Activated T-cell treated with anti-CD3 and anti-CD28 coated beads, Interleukin-2, amount 50 U/mL, for 4 hours (primary cell): ENCODE measurements at regions not wholly inside any gene's neighbourhood (a gene's known extent, or its start where the extent isn't known, plus 50 kb on each side); places are given as distances from the start of the nearest gene placed in this dataset.

ENCODE experiments used
- ATAC-seq, 2 donors: fragments of 200-7000 bp; cut with Tn5 transposase; one replicate each; pipeline ENCODE4 v1.10.0; 2021
- DNase-seq: peaks from one replicate; pipeline ENCODE4 v3.0.0-alpha.2; 2020
- H3K27me3 Mint-ChIP-seq: one replicate; pipeline ENCODE4 v1.8.0; 2021; ENCODE audit warnings: low read depth, mixed read lengths
- H3K36me3 Mint-ChIP-seq: one replicate; pipeline ENCODE4 v1.8.0; 2022; ENCODE audit warnings: mixed read lengths; ENCODE audit not compliant: insufficient read depth
- H3K4me1 Mint-ChIP-seq: one replicate; pipeline ENCODE4 v1.8.0; 2021; ENCODE audit warnings: low read depth, mixed read lengths
- H3K4me3 Mint-ChIP-seq: one replicate; pipeline ENCODE4 v1.8.0; 2021; ENCODE audit warnings: mild to moderate bottlenecking, moderate library complexity, mixed read lengths
- H3K9me3 Mint-ChIP-seq: one replicate; pipeline ENCODE4 v1.8.0; 2021; ENCODE audit warnings: mixed read lengths

- Mint-ChIP-seq H3K36me3 (no peaks in the 10 kb centered on the region), H3K4me3 (no peak overlapping the region), H3K27me3 (no peaks in the 10 kb centered on the region), H3K4me1 (no peaks in the 10 kb centered on the region), H3K9me3 (no peaks in the 10 kb centered on the region)
- no peak for DNase-seq
- no peak for ATAC-seq
Measured at GRCh38 chr6:22008248-22008836, 288.5 kb downstream of the PRL start.

DNA sequence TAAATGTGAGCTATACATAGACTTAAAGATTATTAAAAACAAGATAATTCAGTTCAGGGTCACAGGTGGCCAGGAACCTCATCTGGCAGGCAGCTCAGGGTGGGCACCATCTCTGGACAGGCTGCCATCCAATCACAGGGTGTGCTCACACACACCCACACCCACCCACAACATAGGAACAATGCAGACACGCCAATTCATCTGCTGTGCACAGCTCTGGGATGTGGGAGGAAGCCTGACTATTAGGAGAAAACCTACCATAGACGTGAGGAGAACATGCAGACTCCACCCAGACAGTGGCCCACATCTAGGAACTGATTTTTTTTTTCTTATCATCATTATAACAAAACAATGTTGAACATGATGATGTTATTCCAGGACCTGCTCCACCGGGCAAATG, 286.7 kb downstream of the PRL start:
- Mint-ChIP-seq H3K36me3 (no peaks in the 10 kb centered on the region), H3K4me1 (no peaks in the 10 kb centered on the region), H3K27me3 (no peaks in the 10 kb centered on the region), H3K4me3 (no peak overlapping the region), H3K9me3 (no peaks in the 10 kb centered on the region)
- ATAC-seq (no peak), DNase-seq (no peak)

DNA sequence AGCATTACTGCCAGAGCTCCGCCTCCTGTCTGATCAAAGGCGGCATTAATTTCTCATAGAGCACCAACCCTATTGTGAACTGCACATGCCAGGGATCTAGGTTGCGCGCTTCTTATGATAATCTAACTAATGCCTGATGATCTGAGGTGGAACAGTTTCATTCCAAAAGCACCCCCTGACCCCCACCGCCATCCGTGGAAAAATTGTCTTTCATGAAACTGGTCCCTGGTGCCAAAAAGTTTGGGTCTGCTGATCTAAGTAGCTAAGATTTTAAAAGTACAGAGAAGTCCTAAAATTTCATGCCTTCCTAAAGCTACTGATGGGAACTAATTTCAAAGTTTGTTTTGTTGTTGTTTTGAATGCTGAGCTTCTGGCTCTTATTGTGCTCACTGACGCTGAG, 281.6 kb downstream of the PRL start:
- H3K4me3 Mint-ChIP-seq: no peak overlapping the region
- no peaks in the 10 kb centered on the region for H3K27me3 Mint-ChIP-seq
- ATAC-seq: no peak
- no peak for DNase-seq
- no peaks in the 10 kb centered on the region for H3K9me3 Mint-ChIP-seq
- H3K36me3 Mint-ChIP-seq: no peaks in the 10 kb centered on the region
- no peaks in the 10 kb centered on the region for H3K4me1 Mint-ChIP-seq

- H3K36me3 Mint-ChIP-seq: no peaks in the 10 kb centered on the region
- H3K4me1 Mint-ChIP-seq: no peaks in the 10 kb centered on the region
- H3K27me3 Mint-ChIP-seq: no peaks in the 10 kb centered on the region
- H3K9me3 Mint-ChIP-seq: no peaks in the 10 kb centered on the region
- DNase-seq (no peak), ATAC-seq (no peak)
- H3K4me3 Mint-ChIP-seq: no peak overlapping the region
Measured at GRCh38 chr6:22015944-22016343, 280.9 kb downstream of the PRL start.

- H3K4me3 Mint-ChIP-seq: no peak overlapping the region
- no peak for ATAC-seq
- DNase-seq: no peak
- H3K4me1 Mint-ChIP-seq: no peaks in the 10 kb centered on the region
- peaks cover 4% of the 10 kb centered on the region for H3K9me3 Mint-ChIP-seq
- H3K36me3 Mint-ChIP-seq: no peaks in the 10 kb centered on the region
- no peaks in the 10 kb centered on the region for H3K27me3 Mint-ChIP-seq
Measured at GRCh38 chr6:22017272-22017671, 279.6 kb downstream of the PRL start.

- peaks cover 9% of the 10 kb centered on the region for H3K9me3 Mint-ChIP-seq
- no peaks in the 10 kb centered on the region for H3K36me3 Mint-ChIP-seq
- DNase-seq (no peak), ATAC-seq (no peak)
- H3K27me3 Mint-ChIP-seq: no peaks in the 10 kb centered on the region
- H3K4me1 Mint-ChIP-seq: no peaks in the 10 kb centered on the region
- no peak overlapping the region for H3K4me3 Mint-ChIP-seq
Measured at GRCh38 chr6:22017766-22018165, 279.1 kb downstream of the PRL start.

DNA sequence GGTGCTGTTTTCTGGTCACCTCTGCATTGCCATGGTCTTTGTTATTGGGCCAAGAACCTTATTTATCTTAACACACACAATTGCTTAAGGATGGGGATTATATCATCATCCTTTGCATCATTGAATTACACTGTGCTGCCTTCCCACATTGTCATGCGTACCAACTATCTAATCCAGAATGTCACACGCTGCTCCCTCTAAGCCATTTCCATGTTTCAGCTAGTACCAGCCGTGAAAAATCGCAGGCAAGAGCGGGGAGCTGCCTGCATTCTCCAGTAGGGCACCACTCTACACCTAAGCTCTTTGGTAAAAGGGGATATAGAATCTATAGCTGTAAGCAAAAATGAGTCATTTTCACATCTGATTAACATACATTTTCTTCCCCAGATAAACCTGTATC, 277.0 kb downstream of the PRL start:
- H3K9me3 Mint-ChIP-seq: peaks cover 11% of the 10 kb centered on the region
- DNase-seq (no peak), ATAC-seq (no peak)
- H3K36me3 Mint-ChIP-seq: no peaks in the 10 kb centered on the region
- H3K27me3 Mint-ChIP-seq: no peaks in the 10 kb centered on the region
- no peak overlapping the region for H3K4me3 Mint-ChIP-seq
- no peaks in the 10 kb centered on the region for H3K4me1 Mint-ChIP-seq

DNA sequence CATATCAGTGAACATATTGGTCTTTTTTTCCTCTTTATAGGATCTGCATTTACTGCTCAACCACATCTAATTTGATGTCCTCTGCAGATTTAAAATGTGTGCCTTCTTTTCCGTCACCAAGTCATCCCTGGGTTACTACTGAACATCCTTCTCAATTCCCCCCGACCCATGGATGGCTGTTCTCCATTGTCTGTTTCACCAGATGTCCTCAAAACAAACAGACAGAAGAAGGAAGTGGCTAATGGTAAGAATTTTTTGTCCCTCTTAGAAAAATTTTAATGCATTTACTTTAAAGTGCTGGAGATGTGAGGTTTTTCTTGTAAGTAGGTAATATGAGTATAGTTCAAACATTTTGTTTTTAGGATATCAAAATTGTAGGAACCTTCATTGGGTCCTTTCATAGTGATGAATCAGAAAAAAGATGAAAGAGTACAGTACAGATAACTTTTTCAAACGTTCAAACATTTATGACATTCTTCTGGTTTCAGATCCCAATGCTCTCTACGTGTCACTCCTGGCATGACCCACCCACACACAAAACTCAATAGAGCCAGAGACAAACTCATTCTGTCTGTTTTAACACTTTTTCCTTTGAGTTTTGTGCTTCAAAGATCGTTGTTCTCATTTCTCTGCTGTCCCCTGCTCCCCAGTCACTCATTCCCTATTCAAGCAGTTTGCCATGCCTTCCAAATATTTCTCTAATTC, 276.4 kb downstream of the PRL start:
- no peaks in the 10 kb centered on the region for H3K4me1 Mint-ChIP-seq
- H3K9me3 Mint-ChIP-seq: peaks cover 11% of the 10 kb centered on the region

GRCh38 chr6:22021966-22022365, 274.9 kb downstream of the PRL start:
- no peak overlapping the region for H3K4me3 Mint-ChIP-seq

More for the DNA sequence above, 276.4 kb downstream of the PRL start:
- ATAC-seq (no peak), DNase-seq (no peak)
- Mint-ChIP-seq H3K36me3 (no peaks in the 10 kb centered on the region), H3K27me3 (no peaks in the 10 kb centered on the region), H3K4me3 (no peak overlapping the region)

DNA sequence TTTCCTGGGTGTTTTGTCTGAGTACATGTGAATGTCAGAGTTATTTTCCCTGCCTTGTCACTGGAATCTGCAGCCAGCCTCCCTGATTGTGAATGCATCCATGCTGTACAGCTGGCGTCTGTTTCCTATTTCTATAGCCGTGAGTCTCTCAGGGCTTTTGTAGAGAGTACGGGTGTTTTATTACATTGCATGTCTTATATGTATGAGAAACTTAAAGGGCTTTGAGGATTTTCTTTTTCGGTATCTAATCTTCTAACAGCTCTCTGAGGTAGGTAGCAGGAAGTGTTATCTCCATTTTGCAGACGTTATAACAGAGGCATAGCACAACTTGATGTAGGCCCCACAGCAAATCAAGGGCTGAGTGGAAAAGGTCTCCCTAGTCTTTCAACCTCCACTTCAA, 272.9 kb downstream of the PRL start:
- H3K9me3 Mint-ChIP-seq: peaks cover 11% of the 10 kb centered on the region
- no peak overlapping the region for H3K4me3 Mint-ChIP-seq
- no peaks in the 10 kb centered on the region for H3K4me1 Mint-ChIP-seq
- H3K27me3 Mint-ChIP-seq: no peaks in the 10 kb centered on the region
- ATAC-seq: no peak
- no peaks in the 10 kb centered on the region for H3K36me3 Mint-ChIP-seq
- DNase-seq: no peak

More at GRCh38 chr6:22021966-22022365, 274.9 kb downstream of the PRL start:
- H3K36me3 Mint-ChIP-seq: no peaks in the 10 kb centered on the region
- peaks cover 11% of the 10 kb centered on the region for H3K9me3 Mint-ChIP-seq
- DNase-seq (no peak), ATAC-seq (no peak)
- no peaks in the 10 kb centered on the region for H3K4me1 Mint-ChIP-seq
- no peaks in the 10 kb centered on the region for H3K27me3 Mint-ChIP-seq

DNA sequence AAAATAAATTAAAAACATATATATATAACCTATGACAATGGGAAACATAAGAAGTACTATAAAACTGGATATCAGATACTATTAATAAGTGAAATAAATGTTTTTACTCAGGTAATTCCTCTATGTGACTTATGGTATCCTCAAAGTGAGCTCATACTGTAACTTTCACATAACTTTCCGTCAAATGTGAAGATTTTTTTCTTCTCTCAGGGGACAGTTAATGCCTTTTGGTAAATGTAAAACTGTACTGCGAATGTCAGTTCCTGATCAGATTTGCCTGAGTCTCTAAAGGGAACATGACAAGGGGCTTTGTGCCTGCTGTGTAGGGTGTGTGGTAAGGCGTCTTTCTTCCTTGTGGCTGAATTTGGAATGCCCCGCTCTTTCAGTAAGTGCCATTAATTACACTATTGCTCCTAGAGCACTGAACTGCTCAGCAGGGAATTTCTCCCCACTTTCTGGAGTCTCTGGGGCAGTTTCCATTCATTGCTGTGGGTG, 271.8 kb downstream of the PRL start:
- DNase-seq: no peak
- H3K27me3 Mint-ChIP-seq: no peaks in the 10 kb centered on the region
- no peak overlapping the region for H3K4me3 Mint-ChIP-seq
- no peak for ATAC-seq
- H3K36me3 Mint-ChIP-seq: no peaks in the 10 kb centered on the region
- H3K9me3 Mint-ChIP-seq: peaks cover 11% of the 10 kb centered on the region
- peaks cover 2% of the 10 kb centered on the region for H3K4me1 Mint-ChIP-seq

DNA sequence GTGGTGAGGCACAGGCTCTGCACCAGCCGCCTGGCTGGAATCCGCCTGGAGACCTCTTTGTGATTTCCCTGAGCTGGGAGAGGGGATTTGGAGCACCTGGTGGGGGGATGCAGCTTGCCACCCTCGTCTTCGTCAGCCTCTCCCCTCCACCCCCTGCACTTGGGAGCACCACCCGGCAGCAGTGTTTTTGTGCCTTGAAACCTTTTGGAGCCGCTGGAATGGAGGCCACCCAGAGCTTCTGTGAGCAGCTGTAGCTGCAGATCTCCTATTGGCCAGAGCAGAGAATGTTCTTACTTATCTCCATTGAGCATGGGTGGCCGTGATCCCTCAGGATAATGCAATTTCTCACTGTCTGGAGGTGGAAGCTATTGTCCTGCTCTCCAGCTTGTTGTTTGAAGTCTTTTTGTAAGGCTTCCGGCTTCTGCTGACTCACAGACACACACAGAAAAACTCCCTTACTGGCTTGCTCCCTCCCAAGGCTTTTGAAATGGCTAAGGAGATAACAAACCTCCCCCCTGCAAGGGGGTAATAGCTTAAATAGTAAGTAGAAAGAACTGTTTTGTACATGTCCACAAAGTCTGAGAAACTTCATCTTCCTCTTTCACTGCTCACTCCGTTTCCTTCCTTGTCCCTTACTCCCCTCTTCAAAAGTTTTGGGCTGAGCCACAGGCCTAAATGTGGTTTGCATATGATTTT, 271.2 kb downstream of the PRL start:
- DNase-seq: no peak
- ATAC-seq: peak; percentile 58
- Mint-ChIP-seq H3K9me3 (peaks cover 11% of the 10 kb centered on the region), H3K4me1 (peaks cover 2% of the 10 kb centered on the region), H3K4me3 (no peak overlapping the region), H3K36me3 (no peaks in the 10 kb centered on the region), H3K27me3 (no peaks in the 10 kb centered on the region)

- H3K27me3 Mint-ChIP-seq: no peaks in the 10 kb centered on the region
- DNase-seq (no peak), ATAC-seq (no peak)
- no peak overlapping the region for H3K4me3 Mint-ChIP-seq
- H3K36me3 Mint-ChIP-seq: no peaks in the 10 kb centered on the region
- peaks cover 2% of the 10 kb centered on the region for H3K4me1 Mint-ChIP-seq
- peaks cover 11% of the 10 kb centered on the region for H3K9me3 Mint-ChIP-seq
Measured at GRCh38 chr6:22026164-22026678, 270.6 kb downstream of the PRL start.

DNA sequence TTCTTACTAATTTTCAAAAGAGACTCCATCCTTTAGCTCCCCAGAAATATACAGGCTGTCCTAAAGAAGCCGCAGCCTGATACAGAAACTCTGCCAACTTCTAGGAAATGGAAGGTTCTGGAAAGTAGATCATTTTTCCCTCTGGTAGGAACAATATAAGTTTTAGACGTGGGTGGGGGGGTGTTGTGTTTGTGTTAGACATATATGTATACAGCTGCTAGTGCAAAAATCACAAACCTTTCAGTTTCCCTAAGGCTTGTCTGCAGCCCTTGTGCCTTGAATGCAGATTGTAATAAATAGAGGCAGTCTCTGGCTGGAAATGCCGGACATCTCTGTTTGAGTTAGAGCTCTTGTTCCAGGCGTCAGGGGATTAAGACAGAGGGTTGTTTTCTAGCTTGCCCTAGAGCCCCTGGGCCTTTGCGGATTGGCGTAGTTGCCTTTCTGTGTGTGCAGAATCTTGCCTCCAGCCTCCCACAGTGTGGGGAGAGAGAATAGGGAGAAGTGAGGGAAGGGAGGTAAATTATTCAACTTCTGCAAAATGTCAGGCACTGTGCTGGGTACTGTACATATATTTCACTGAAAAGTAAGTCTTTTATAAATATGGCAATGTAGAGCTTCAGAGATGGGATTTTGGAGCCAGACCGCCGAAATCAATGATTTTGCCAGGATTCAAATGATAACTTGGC, 269.7 kb downstream of the PRL start:
- no peak overlapping the region for H3K4me3 Mint-ChIP-seq
- no peaks in the 10 kb centered on the region for H3K27me3 Mint-ChIP-seq
- peaks cover 8% of the 10 kb centered on the region for H3K9me3 Mint-ChIP-seq
- H3K36me3 Mint-ChIP-seq: no peaks in the 10 kb centered on the region
- DNase-seq (no peak), ATAC-seq (no peak)
- H3K4me1 Mint-ChIP-seq: peaks cover 2% of the 10 kb centered on the region
